SK-N-SH treated with all-trans-retinoic acid at 6 μM for 48 hours (cell line): ENCODE measurements at regions not wholly inside any gene's neighbourhood (a gene's known extent, or its start where the extent isn't known, plus 50 kb on each side); places are given as distances from the start of the nearest gene placed in this dataset.

ENCODE experiments used
- ATAC-seq: fragments of 200-7000 bp; cut with Tn5 transposase; 3 replicates; pipeline ENCODE4 v1.9.1; 2020; ENCODE audit warnings: mild to moderate bottlenecking, moderate library complexity
- ARNTL ChIP-seq: fragments of 450-650 bp; formaldehyde crosslinking; IDR thresholded peaks from 2 replicates; pipeline ENCODE4 v1.5.0; 2020; ENCODE audit warnings: low read depth, mild to moderate bottlenecking, moderate library complexity, borderline replicate concordance
- CSDC2 ChIP-seq: fragments of 250-450 bp; sonication (Bioruptor Pico); IDR thresholded peaks from 2 replicates; pipeline ENCODE4 v1.5.0; 2020; ENCODE audit warnings: mild to moderate bottlenecking, moderate library complexity
- ESRRG ChIP-seq: fragments of 250-450 bp; sonication (Bioruptor Pico); IDR thresholded peaks from 2 replicates; pipeline ENCODE4 v1.6.1; 2021; ENCODE audit warnings: mild to moderate bottlenecking
- GLIS3 ChIP-seq: fragments of 250-450 bp; sonication (Bioruptor Pico); IDR thresholded peaks from 2 replicates; pipeline ENCODE4 v1.5.0; 2020; ENCODE audit warnings: mild to moderate bottlenecking, moderate library complexity
- ISL1 ChIP-seq: fragments of 250-450 bp; sonication (Bioruptor Pico); IDR thresholded peaks from 2 replicates; pipeline ENCODE4 v2.1.2; 2022; ENCODE audit warnings: mild to moderate bottlenecking, moderate library complexity
- OSR1 ChIP-seq: fragments of 250-450 bp; sonication (Bioruptor Pico); IDR thresholded peaks from 2 replicates; pipeline ENCODE4 v1.8.0; 2022; ENCODE audit warnings: moderate library complexity, mild to moderate bottlenecking, inconsistent platforms
- PATZ1 ChIP-seq: fragments of 250-450 bp; sonication (Bioruptor Pico); IDR thresholded peaks from 2 replicates; pipeline ENCODE4 v1.8.0; 2020; ENCODE audit warnings: mild to moderate bottlenecking, moderate library complexity, borderline replicate concordance
- POU6F1 ChIP-seq: fragments of 250-450 bp; sonication (Bioruptor Pico); IDR thresholded peaks from 2 replicates; pipeline ENCODE4 v1.8.0; 2021; ENCODE audit warnings: low read depth, mild to moderate bottlenecking, moderate library complexity, borderline replicate concordance
- PPARA ChIP-seq: fragments of 250-450 bp; sonication (Bioruptor Pico); IDR thresholded peaks from 2 replicates; pipeline ENCODE4 v1.5.0; 2020; ENCODE audit warnings: mild to moderate bottlenecking, borderline replicate concordance
- RARB ChIP-seq: fragments of 250-450 bp; sonication (Bioruptor Pico); IDR thresholded peaks from 2 replicates; pipeline ENCODE4 v1.8.0; 2021; ENCODE audit warnings: mild to moderate bottlenecking, moderate library complexity
- SNAI2 ChIP-seq: fragments of 250-450 bp; sonication (Bioruptor Pico); IDR thresholded peaks from 2 replicates; pipeline ENCODE4 v1.5.0; 2020; ENCODE audit warnings: mild to moderate bottlenecking, moderate library complexity
- TCF4 ChIP-seq: fragments of 250-450 bp; sonication (Bioruptor Pico); IDR thresholded peaks from 2 replicates; pipeline ENCODE4 v1.8.0; 2021; ENCODE audit warnings: mild to moderate bottlenecking, moderate library complexity, borderline replicate concordance
- TOX ChIP-seq: fragments of 250-450 bp; sonication (Bioruptor Pico); IDR thresholded peaks from 2 replicates; pipeline ENCODE4 v1.8.0; 2021; ENCODE audit warnings: mild to moderate bottlenecking, moderate library complexity, borderline replicate concordance
- ZC3H10 ChIP-seq: fragments of 250-450 bp; sonication (Bioruptor Pico); IDR thresholded peaks from 2 replicates; pipeline ENCODE4 v1.5.1; 2021; ENCODE audit warnings: mild to moderate bottlenecking, moderate library complexity
- ZFP3 ChIP-seq: fragments of 250-450 bp; sonication (Bioruptor Pico); IDR thresholded peaks from 2 replicates; pipeline ENCODE4 v1.5.0; 2020; ENCODE audit warnings: mild to moderate bottlenecking, moderate library complexity
- ZFP30 ChIP-seq: fragments of 450-650 bp; formaldehyde crosslinking; IDR thresholded peaks from 2 replicates; pipeline ENCODE4 v1.5.0; 2022; ENCODE audit warnings: mild to moderate bottlenecking, moderate library complexity
- ZNF565 ChIP-seq: fragments of 450-650 bp; formaldehyde crosslinking; conservative IDR thresholded peaks from 2 replicates; pipeline ENCODE4 v1.5.0; 2020; ENCODE audit warnings: low read depth, mild to moderate bottlenecking, moderate library complexity
- ZNF70 ChIP-seq: fragments of 450-650 bp; formaldehyde crosslinking; IDR thresholded peaks from 2 replicates; pipeline ENCODE4 v1.5.0; 2020; ENCODE audit warnings: mild to moderate bottlenecking, moderate library complexity
- ZNF8 ChIP-seq: fragments of 450-650 bp; formaldehyde crosslinking; IDR thresholded peaks from 2 replicates; pipeline ENCODE4 v1.5.0; 2020; ENCODE audit warnings: mild to moderate bottlenecking, moderate library complexity
- TF ChIP-seq, protein P1 (sequence below): fragments of 250-450 bp; sonication (Bioruptor Pico); IDR thresholded peaks from 2 replicates; pipeline ENCODE4 v1.5.0; 2020; ENCODE audit warnings: mild to moderate bottlenecking, moderate library complexity
- TF ChIP-seq, protein P2 (sequence below): fragments of 250-450 bp; sonication (Bioruptor Pico); IDR thresholded peaks from 2 replicates; pipeline ENCODE4 v1.5.1; 2020; ENCODE audit warnings: low read depth, mild to moderate bottlenecking, moderate library complexity
- TF ChIP-seq, protein P3 (sequence below): fragments of 250-450 bp; sonication (Bioruptor Pico); IDR thresholded peaks from 2 replicates; pipeline ENCODE4 v1.5.1; 2021; ENCODE audit warnings: mild to moderate bottlenecking, moderate library complexity

GRCh38 chr5:92472981-92473566 lies 1090.0 kb upstream of the ARRDC3 start:
- no peak for ATAC-seq

GRCh38 chr5:92471861-92472260 lies 1088.7 kb upstream of the ARRDC3 start:
- no peak for ATAC-seq

More at GRCh38 chr5:92472981-92473566, 1090.0 kb upstream of the ARRDC3 start:
- TF ChIP-seq OSR1 (CRISPR knock-in tag) (no peak), PPARA (CRISPR knock-in tag) (no peak), ZFP3 (CRISPR knock-in tag) (no peak), ZFP30 (CRISPR knock-in tag) (no peak), ZNF8 (CRISPR knock-in tag) (no peak), ESRRG (CRISPR knock-in tag) (no peak), GLIS3 (CRISPR knock-in tag) (no peak), PATZ1 (CRISPR knock-in tag) (no peak), RARB (CRISPR knock-in tag) (no peak)
- TF ChIP-seq, protein P1, sequence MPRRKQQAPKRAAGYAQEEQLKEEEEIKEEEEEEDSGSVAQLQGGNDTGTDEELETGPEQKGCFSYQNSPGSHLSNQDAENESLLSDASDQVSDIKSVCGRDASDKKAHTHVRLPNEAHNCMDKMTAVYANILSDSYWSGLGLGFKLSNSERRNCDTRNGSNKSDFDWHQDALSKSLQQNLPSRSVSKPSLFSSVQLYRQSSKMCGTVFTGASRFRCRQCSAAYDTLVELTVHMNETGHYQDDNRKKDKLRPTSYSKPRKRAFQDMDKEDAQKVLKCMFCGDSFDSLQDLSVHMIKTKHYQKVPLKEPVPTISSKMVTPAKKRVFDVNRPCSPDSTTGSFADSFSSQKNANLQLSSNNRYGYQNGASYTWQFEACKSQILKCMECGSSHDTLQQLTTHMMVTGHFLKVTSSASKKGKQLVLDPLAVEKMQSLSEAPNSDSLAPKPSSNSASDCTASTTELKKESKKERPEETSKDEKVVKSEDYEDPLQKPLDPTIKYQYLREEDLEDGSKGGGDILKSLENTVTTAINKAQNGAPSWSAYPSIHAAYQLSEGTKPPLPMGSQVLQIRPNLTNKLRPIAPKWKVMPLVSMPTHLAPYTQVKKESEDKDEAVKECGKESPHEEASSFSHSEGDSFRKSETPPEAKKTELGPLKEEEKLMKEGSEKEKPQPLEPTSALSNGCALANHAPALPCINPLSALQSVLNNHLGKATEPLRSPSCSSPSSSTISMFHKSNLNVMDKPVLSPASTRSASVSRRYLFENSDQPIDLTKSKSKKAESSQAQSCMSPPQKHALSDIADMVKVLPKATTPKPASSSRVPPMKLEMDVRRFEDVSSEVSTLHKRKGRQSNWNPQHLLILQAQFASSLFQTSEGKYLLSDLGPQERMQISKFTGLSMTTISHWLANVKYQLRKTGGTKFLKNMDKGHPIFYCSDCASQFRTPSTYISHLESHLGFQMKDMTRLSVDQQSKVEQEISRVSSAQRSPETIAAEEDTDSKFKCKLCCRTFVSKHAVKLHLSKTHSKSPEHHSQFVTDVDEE (CRISPR knock-in tag), result no peak
- TF ChIP-seq, protein P2, sequence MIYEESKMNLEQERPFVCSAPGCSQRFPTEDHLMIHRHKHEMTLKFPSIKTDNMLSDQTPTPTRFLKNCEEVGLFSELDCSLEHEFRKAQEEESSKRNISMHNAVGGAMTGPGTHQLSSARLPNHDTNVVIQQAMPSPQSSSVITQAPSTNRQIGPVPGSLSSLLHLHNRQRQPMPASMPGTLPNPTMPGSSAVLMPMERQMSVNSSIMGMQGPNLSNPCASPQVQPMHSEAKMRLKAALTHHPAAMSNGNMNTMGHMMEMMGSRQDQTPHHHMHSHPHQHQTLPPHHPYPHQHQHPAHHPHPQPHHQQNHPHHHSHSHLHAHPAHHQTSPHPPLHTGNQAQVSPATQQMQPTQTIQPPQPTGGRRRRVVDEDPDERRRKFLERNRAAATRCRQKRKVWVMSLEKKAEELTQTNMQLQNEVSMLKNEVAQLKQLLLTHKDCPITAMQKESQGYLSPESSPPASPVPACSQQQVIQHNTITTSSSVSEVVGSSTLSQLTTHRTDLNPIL (CRISPR knock-in tag), result no peak

GRCh38 chr5:92470770-92471169 lies 1087.7 kb upstream of the ARRDC3 start:
- no peak for TF ChIP-seq CSDC2 (CRISPR knock-in tag)
- TF ChIP-seq ISL1 (CRISPR knock-in tag), result no peak
- no peak for TF ChIP-seq RARB (CRISPR knock-in tag)
- TF ChIP-seq TCF4 (CRISPR knock-in tag), result no peak
- TF ChIP-seq, protein P3, sequence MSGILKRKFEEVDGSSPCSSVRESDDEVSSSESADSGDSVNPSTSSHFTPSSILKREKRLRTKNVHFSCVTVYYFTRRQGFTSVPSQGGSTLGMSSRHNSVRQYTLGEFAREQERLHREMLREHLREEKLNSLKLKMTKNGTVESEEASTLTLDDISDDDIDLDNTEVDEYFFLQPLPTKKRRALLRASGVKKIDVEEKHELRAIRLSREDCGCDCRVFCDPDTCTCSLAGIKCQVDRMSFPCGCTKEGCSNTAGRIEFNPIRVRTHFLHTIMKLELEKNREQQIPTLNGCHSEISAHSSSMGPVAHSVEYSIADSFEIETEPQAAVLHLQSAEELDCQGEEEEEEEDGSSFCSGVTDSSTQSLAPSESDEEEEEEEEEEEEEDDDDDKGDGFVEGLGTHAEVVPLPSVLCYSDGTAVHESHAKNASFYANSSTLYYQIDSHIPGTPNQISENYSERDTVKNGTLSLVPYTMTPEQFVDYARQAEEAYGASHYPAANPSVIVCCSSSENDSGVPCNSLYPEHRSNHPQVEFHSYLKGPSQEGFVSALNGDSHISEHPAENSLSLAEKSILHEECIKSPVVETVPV (CRISPR knock-in tag), result no peak
- no peak for TF ChIP-seq ZC3H10
- TF ChIP-seq, all 23 proteins: peak for 0
- no peak for ATAC-seq

More at GRCh38 chr5:92471861-92472260, 1088.7 kb upstream of the ARRDC3 start:
- TF ChIP-seq SNAI2 (CRISPR knock-in tag), result no peak
- no peak for TF ChIP-seq ZNF565 (CRISPR knock-in tag)
- TF ChIP-seq OSR1 (CRISPR knock-in tag), result no peak
- TF ChIP-seq ZFP3 (CRISPR knock-in tag), result no peak

- ATAC-seq, result no peak
- TF ChIP-seq ISL1 (CRISPR knock-in tag) (peak; percentile 51), ZNF70 (CRISPR knock-in tag) (no peak), ZC3H10 (no peak), PPARA (CRISPR knock-in tag) (no peak)
These were observed 1085.2 kb upstream of the ARRDC3 start for GRCh38 chr5:92468295-92468694.

- ATAC-seq, result no peak
- no peak for TF ChIP-seq POU6F1 (CRISPR knock-in tag)
- TF ChIP-seq, protein P2 (CRISPR knock-in tag), result no peak
- TF ChIP-seq, protein P3 (CRISPR knock-in tag), result no peak
- no peak for TF ChIP-seq TOX (CRISPR knock-in tag)
- no peak for TF ChIP-seq ZFP3 (CRISPR knock-in tag)
- no peak for TF ChIP-seq RARB (CRISPR knock-in tag)
- no peak for TF ChIP-seq PPARA (CRISPR knock-in tag)
- no peak for TF ChIP-seq ISL1 (CRISPR knock-in tag)
- no peak for TF ChIP-seq ESRRG (CRISPR knock-in tag)
- TF ChIP-seq ARNTL (CRISPR knock-in tag), result no peak
- TF ChIP-seq ZNF565 (CRISPR knock-in tag), result no peak
These were observed 1084.6 kb upstream of the ARRDC3 start for GRCh38 chr5:92467695-92468094.
